Panc1 (cell line): ENCODE measurements at regions not wholly inside any gene's neighbourhood (a gene's known extent, or its start where the extent isn't known, plus 50 kb on each side); places are given as distances from the start of the nearest gene placed in this dataset.

Experiments used
- CTCF ChIP-seq: fragments of 450-650 bp; IDR thresholded peaks from 2 replicates; pipeline ENCODE4 v1.5.1; 2017; ENCODE audit warnings: mild to moderate bottlenecking
- POLR2AphosphoS5 ChIP-seq: IDR thresholded peaks from 2 replicates; pipeline ENCODE4 v1.6.1; 2012; ENCODE audit warnings: mild to moderate bottlenecking, low read depth, low read length, moderate library complexity
- REST ChIP-seq, 2 experiments: IDR thresholded peaks; 2 replicates each; pipeline ENCODE4 v1.6.1; 2011 to 2012; ENCODE audit warnings: low read depth in 2 of 2, control low read depth in 1 of 2, low read length in 1 of 2, mild to moderate bottlenecking in 1 of 2, moderate library complexity in 1 of 2; ENCODE audit not compliant: insufficient read depth in 1 of 2
- SIN3A ChIP-seq: IDR thresholded peaks from 2 replicates; pipeline ENCODE4 v1.6.1; 2012; ENCODE audit warnings: low read depth, mild to moderate bottlenecking, low read length, moderate library complexity, borderline replicate concordance; ENCODE audit not compliant: insufficient read depth

GRCh38 chr4:178148106-178148505 is 705.9 kb upstream of the AGA start:
- TF ChIP-seq CTCF = no peak
- TF ChIP-seq POLR2AphosphoS5 = no peak
- no peak for TF ChIP-seq REST (IDR thresholded peaks at IDR 0.05; ENCODE audit: insufficient read depth in 1 of 2, low read depth in 2 of 2, low read length in 1 of 2)
- TF ChIP-seq SIN3A = no peak
